ENCODE measurements at regions not wholly inside any gene's neighbourhood (a gene's known extent, or its start where the extent isn't known, plus 50 kb on each side); places are given as distances from the start of the nearest gene placed in this dataset.

- DNase-seq: no peak
Measured at GRCh38 chr12:95412482-95413311, 61.3 kb upstream of the METAP2 start.

GRCh38 chr12:95413576-95413975 is 60.4 kb upstream of the METAP2 start:
- no peak for DNase-seq

- DNase-seq: no peak
Measured at GRCh38 chr12:95415451-95415850, 58.5 kb upstream of the METAP2 start.

GRCh38 chr12:95416111-95416636 is 57.8 kb upstream of the METAP2 start:
- DNase-seq: no peak

GRCh38 chr12:95417372-95417771 is 56.6 kb upstream of the METAP2 start:
- no peak for DNase-seq

- DNase-seq: no peak
Measured at GRCh38 chr12:95418142-95418541, 55.8 kb upstream of the METAP2 start.

Data from islet precursor cell (in vitro differentiated cells).